Occipital lobe (tissue), 1 donor: ENCODE measurements at regions not wholly inside any gene's neighbourhood (a gene's known extent, or its start where the extent isn't known, plus 50 kb on each side); places are given as distances from the start of the nearest gene placed in this dataset.
"Not testable (repeated sequence)": the region's sequence is repeated elsewhere in the genome, so short reads cannot be mapped to it uniquely, and the experiment has no call there.

ENCODE experiments used
- DNase-seq: peaks from one replicate; lab custom pipeline; 2025; lab: John Stamatoyannopoulos, UW

DNA sequence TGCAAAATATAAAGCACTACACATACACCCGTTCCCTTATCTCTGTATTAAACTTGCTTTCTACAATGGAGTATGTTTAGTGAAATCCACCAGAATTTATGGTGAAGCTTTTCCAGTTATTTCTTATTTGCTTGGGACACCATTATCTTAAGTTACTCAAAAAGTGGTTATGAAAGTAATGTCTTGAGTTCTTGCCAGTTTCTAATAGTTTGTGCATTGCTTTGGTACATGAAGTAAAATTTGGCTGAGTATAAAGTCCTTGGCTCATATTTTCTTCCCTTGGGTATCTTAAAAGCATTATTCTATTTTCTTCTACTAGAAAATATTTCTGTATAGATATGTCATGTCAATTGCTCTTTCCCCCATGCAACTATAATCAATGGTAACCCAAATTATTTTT lies 85.2 kb downstream of the POLR1F start:
- DNase-seq: no peak

DNA sequence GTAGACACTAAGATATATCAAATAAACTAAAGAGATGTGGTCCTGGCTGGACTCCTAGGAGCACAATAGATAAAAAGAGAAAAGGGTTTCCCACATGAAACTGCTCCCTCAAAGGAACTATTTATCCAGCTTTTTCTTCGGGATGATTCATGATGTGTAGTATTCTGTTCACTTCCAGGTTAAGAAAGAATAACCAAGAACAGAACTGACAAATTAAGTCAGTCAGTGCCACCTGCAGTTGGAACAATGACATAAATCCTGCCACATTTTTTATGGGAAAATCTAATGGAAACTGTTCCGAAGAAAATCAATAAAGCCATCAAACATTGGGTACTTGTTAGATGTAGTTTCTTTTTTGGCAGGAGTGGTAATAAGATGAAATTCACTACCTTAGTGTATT lies 87.1 kb downstream of the POLR1F start:
- no peak for DNase-seq

DNA sequence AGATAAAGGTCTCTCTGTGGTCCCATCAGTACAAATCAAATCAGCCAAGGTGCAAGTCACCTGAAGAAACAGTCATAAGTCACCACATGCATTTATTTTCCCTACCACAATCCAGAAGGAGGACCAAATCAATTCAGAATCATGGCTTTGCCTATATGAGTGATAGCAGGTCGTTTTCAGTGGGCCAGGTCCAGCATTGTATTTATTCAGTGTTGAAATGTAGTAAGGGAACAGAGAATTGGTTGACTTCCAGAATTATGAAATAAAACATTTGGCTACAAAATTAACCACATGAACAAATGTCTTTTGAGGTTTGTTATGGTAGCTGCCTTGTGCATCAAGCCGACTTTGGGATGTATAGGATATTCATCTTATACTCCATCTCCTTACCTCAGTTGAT lies 88.4 kb downstream of the POLR1F start:
- DNase-seq: no peak

DNA sequence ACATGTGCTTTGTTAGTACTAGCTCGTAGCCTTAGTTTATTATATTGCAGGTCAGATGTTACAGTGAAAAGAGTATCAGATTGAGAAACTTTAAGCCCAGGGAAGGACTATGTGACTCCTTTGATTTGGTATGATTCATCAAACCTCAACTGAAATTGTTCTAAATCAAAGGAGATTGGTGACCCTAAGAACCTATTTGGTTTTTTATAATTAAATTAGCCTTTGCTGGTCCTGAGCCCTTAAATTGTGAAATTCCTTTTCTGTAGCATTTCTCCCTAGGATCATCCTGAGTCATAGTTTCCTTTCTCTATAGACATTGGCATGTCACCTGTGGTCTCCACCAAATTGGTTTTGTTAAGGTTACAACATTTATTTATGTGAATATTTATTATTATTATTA lies 89.7 kb downstream of the POLR1F start:
- no peak for DNase-seq

DNA sequence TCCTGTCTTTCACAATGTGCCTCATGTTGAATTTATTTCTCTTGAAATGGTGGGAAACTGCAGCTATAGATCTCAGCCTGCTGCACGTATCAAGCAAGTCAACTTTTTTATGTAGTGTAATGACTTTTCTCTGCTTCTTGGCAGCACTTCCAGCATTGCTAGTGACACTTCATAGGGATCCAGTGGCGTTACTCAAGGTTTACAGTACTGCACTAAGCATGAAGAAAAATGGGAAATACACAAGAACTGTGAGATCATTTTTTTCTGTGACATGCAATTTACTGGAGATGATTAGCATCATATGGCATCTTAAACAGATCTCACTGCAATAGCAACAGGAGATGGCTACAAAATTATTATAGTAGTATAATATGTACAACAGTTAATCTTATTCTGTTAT lies 90.9 kb downstream of the POLR1F start:
- no peak for DNase-seq

DNA sequence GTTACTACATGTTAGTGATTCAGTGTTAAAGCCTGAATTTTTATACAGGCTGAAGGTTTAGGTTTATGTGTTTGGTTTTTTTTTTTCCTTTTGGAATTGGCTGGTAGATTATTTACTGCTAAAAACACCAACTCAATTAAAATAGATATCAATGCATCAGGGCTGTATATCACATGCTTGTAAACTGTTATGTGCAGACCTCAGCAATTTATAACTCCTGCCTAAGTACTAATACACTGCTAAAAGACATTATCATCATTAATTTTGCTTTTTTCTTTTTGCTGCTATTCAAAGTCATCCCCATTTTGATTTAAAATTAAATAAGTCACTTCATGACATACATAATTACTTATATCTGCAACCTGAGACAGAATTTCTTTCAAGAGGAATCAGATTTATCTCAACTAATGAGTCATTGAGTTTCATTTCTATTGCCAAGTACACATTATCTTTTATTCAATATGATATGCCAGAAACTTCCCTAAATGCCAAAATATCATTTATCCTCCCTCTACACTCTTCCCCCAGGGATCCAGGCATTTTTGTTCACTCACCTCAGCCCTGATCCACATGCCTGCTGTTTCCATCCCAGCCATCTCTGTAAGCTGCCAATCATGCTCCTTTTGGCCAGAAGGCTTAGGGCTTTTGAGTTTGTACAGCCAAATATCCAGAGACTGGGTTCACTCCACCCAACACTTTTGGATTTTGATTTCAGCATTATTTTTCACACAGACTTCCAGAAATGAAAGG lies 98.5 kb downstream of the POLR1F start:
- no peak for DNase-seq

DNA sequence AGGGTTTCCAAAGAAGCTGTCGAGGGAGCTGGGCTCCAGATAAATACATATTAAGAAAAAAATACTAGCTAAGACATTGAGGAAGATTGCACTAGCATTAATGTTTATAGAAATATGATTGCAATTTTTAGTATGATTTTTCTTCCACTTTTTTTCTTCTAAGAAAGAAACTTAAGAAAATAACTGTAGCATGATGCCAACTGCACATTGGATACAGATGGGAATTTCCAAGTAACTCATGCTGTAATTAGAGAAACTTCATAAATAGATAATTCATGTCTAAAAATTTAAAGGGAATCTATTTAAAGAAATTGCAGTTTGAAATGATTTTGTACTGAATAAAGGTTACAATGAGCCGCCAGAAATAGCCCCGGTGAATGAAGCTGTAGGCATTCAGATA lies 119.4 kb downstream of the POLR1F start:
- DNase-seq: no peak

DNA sequence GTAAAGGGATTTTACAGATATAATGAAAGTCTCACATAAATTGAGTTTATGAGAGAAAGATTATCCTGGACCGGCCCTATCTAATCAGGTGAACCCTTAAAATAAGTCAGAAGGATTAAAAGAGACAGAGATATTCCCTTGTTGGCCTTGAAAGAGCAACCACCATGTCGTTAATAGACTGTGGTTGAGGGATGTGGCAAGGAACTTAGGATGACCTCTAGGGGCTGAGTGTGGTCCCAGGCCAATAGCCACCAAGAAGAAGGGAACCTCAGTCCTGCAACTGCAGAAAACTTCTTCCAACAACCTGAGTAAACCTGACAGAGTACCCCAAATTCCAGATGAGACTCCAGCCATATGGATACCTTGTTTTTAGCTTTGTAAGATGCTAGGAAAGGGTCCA lies 121.5 kb downstream of the POLR1F start:
- no peak for DNase-seq

DNA sequence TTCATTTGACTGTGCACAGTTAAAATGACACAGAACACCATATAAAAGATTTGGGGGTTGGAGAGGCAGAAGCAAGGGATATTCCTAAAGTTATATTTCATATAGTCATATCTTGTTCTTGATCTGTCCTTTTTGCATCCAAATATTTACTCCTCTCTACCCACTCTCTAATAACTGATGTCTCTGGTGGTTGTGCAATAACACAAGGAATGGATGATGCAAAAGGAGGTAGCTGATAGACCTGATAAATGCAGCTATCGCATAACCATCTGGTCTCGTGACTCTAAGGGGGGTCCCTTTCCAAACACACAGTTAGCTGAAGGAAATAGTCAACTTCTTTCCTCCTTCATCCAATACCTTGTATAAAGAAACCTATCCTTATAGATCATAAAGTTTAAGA lies 123.1 kb downstream of the POLR1F start:
- no peak for DNase-seq

DNA sequence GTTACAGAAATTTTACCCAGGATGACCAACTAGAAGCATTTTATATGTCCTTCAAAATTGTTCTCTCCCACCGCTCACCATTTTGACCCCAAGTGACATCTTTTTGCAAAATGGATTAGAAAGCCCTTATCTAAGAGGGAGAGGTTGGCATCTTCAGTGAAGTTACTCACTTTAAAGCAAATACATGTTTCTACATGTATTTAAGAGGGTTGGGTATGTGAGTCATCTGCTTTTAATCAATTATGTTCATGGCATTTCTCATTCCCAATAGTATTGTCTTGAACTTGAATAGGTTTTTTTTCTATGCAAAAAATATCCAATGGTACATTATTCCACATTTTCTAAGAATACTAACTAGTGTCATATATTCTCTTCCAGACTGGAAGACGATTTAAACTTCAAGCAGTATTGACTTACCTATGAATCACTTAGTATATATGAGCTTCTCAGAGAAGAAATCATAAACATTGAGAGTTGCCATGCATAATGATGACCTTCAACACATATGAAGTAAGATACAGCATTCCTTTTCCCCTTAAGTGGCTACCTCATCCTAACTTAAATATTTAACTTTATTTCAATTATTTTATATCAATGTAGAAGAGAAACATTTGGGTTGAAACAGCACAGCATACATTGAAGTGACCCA lies 132.8 kb downstream of the POLR1F start:
- DNase-seq: no peak

DNA sequence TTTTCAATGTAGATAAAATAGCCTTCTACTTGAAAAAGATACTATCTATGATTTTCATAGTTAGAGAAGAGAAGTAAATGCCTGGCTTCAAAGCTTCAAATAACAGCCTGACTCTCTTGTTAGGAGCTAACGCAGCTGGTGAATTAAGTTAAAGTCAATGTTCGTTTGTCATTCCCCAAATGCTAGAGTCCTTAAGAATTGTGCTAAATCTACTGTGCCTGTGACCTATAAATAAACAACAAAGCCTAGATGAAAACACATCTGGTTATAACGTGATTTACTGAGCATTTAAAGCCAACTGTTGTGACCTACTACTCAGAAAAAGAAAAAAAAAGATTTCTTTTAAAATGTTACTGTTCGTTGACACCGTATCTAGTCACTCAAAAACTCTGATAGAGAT lies 134.7 kb downstream of the POLR1F start:
- no peak for DNase-seq

DNA sequence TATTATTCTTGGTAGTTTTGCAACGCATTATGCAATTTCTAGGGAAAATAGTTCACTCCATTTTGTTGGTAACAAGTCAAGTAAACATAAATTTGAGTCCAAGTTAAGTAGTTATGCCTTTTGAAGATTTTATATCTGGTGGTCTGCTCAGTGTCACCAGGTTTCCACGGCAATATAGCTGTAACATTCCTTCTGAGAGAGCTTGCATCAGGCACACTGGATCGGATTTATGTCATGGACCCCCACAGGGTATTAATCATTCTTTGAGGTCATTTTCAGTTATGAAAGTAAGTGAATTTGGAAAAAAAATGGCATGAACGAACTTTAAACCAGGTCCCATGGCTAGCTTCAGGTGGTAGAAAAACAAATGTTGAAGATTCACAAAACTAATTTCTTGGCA lies 136.3 kb downstream of the POLR1F start:
- DNase-seq: no peak

DNA sequence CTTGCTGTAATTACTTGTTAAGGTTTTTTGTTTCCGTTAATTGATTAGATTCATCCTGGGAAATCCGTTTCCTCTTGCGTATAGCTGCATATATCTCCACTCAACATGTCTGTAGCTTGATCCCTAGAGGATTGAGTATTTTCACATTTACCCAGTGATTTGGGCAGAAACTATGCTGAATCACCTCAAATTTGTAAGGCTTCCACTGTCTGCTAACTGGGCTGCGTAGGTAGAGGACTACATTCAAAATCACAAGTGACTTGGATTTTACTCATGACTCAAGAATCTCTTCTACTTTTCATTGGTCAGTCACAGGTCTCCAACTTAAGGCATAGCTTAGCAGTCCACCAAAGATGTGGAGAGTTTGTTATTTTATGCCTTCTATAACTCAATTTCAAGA lies 141.8 kb downstream of the POLR1F start:
- no peak for DNase-seq

DNA sequence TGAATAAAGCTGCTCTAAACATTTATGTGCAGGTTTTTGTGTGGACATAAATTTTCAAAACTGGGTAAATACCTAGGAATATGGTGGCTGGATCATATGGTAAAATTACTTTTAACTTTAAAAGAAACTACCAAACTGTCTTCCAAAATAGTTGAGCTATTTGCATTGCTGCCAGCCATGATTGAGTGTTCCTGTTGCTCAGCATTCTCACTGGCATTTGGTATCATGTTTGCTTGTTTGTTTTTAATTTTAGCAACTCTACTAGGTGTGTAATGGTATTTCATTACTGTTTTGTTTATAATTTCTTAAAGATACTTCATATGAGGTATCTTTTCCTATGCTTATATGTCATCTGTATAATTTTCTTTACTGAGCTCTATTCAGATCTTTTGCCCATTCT lies 143.2 kb downstream of the POLR1F start:
- DNase-seq: no peak

DNA sequence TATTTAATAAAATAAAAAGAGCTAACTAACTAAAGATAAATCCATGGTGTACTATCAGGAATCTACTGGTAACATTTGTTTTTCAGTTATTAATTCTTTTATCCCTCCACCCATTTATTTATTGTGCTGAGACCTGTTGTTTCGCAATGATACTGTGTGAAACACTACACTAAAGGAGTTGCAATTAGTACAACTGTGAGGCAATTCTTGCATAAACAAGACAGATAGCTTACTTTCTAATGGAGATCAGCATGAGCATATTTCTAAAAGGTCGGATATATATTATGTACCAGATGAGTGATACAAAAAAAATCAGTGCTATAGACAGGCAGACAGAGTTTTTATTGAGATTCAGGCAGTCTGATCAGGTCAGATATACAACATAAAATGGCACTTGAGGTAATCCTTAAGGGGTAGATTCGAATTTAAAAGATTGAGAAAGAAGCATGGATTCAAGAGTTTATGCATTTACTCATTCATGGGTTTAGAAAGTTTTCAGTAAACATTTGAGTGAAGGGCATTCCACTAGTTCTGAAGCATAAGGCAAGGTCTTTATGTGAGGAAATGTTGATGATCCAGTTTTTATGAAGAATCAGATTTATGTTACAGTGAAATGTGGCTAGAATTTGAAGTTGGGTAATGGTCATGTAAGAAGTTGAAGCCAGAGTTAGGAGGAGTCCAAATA lies 147.6 kb downstream of the POLR1F start:
- no peak for DNase-seq

DNA sequence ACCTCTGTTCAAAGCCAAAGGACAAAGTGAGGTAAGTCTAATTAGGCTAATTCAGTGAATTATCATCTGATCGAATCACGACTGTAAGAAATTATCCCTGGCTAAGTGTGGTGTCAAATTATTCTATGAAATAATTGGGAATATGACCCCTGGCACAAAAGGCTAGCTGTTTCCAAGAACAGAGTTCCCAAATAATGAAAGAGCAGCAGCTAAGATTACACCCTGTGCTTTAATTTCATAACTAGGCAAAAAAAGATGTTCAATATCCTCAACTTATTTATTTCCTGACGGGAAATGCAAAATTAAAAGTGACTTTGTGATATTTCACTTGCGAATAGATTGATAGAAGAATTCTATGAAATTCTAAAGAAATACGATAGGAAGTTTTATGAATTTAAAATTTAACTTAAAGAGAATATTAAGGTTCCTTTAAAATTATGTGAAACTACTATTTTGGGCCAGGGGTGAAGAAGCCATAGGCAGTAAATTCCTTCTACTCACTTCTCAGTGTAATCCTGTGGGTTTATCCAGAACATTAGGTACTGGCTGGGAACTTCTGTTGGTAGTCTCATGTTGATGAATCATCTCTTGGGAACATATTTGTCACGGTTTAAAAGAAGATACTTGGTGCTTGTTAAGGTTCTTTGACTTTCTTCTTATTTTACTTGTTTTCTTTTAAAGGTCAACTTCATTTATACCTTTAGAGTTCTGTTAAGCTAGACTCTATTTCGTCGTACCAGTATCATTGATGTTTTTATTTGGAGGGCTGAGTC lies 148.5 kb downstream of the POLR1F start:
- no peak for DNase-seq

DNA sequence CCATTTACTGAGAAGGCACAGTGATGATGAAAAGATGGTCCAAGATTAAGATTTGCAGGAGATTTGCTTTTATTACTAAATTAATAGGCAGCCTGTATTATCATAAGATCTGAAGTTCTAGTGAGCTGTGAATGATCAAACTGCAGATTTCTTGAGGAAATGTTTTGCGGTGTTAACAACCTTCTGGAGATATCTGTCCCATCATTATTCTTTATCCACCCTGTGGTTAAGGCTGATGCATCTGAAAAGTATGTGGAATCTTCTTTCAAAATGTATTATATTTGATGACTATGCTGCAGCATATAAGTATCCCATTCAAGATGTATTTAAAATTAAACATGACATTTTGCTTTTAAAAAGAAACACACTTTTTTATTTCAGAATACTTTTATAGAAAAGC lies 150.3 kb downstream of the POLR1F start:
- DNase-seq: no peak

DNA sequence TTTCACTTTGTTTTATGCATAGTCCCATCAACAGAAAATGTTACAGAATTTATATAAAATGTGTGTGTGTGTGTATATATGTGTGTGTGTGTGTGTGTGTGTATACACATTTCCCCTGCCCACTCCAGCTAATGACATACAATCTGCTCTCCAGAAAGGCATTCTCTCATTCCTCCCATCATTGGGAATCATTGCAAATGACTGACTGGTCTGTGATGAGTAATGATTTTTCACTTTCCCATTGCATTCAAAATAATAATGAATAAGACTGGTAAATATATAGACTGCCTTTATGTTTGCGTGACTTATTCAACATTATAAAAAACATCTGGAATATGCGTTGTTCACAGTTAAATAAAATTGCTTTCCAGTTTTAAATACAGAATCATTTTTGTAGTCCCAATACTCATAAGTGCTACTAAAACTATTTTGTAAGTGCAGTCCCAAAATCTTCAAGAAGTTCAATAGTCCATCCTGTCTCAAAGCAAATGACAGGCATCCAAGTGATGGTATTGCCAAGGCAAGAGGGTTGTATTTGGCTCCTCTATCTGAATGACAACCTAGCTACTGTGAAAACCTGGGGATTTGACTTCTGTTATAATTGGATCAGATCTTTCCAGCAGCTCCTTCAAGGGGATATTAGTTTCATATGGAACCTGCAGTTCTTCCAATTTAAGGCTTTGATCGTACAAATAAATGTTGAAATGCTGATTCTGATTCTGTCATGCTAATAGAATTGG lies 150.9 kb downstream of the POLR1F start:
- DNase-seq: no peak

DNA sequence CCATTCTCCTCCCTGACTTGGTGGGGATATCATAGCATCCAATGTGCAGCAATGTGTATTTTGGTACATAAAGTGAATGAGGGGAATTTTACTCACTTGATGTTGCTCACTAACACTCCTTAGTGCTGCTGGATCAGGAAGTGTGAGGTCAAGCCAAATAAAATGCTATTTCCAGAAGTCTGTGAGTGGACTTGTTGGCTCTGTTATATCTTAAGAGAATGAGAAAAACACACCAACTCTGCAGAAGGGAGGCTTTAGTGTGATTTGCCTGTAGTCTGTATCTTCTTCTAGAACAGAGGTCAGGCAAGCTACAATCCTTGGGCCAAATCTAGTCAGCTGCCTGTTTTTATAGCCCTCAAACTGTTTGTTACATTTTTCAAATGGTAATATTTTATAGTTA lies 154.3 kb downstream of the POLR1F start:
- no peak for DNase-seq

DNA sequence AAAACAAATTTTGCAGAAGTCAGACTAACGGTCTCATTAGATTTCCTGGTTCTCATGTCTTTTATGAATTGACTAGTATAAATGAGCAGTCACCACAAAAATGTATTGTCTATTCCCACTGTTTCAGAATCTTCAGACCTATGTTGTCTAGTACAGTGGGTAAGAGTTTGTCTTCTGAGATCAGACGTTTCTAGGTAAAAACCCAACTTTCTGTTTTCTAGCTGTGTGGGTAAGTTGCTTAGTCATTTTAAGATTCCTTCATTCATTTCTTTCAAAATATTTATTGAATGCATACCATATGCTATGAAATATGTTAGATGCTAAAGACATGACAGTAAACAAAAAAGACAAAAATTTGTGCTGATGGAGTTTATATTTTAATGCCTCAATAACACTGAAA lies 156.3 kb downstream of the POLR1F start:
- no peak for DNase-seq

DNA sequence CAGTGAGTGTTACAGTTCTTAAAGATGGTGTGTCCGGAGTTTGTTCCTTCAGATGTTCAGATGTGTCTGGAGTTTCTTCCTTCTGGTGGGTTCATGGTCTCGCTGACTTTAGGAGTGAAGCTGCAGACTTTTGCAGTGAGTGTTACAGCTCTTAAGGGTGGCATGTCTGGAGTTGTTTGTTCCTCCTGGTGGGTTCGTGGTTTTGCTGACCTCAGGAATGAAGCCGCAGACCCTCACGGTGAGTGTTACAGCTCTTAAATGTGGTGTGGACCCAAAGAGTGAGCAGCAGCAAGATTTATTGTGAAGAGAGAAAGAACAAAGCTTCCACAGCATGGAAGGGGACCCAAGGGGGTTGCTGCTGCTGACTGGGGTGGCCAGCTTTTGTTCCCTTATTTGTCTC lies 159.6 kb downstream of the POLR1F start:
- DNase-seq: not testable (repeated sequence)
